ENCODE measurements at regions not wholly inside any gene's neighbourhood (a gene's known extent, or its start where the extent isn't known, plus 50 kb on each side); places are given as distances from the start of the nearest gene placed in this dataset.

- Histone ChIP-seq H3K27me3 (no peaks in the 10 kb centered on the region), H3K27ac (no peak overlapping the region), H3K4me3 (no peak overlapping the region), H3K4me1 (no peaks in the 10 kb centered on the region), H3K9me3 (peaks cover 0 to 15% (median 0%) of the 10 kb centered on the region in 3 donors), H3K36me3 (no peaks in the 10 kb centered on the region)
- 81 to 91% methylated on average over 3 of the region's 3 CpGs for WGBS, 2 donors (ENCODE audit: low coverage in 1 of 2)
- TF ChIP-seq CTCF (IDR thresholded peaks at IDR 0.05) (no peak), POLR2A (IDR thresholded peaks at IDR 0.05) (no peak), EP300 (IDR thresholded peaks at IDR 0.05) (no peak), POLR2AphosphoS5 (IDR thresholded peaks at IDR 0.05) (no peak)
- ATAC-seq = no peak
Observed at GRCh38 chr1:43108080-43108479, 64.0 kb downstream of the EBNA1BP2 start.

DNA sequence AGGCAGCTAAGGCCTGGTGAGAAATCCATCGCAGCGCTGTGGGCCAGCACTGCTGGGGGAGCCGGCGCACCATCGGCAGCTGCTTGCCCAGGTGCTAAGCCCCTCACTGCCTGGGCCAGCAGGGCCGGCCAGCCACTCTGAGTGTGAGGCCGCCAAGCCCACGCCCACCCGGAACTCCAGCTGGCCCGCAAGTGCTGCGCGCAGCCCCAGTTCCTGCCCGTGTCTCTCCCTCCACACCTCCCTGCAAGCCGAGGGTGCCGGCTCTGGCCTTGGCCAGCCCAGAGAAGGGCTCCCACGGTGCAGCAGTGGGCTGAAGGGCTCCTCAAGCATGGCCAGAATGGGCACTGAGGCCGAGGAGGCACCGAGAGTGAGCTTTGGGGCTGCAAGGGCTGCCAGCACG lies 64.4 kb downstream of the EBNA1BP2 start:
- no peak for TF ChIP-seq CTCF (IDR thresholded peaks at IDR 0.05)
- no peak for TF ChIP-seq POLR2A (IDR thresholded peaks at IDR 0.05)
- no peak for TF ChIP-seq POLR2AphosphoS5 (IDR thresholded peaks at IDR 0.05)
- no peak for TF ChIP-seq EP300 (IDR thresholded peaks at IDR 0.05)
- Histone ChIP-seq H3K27me3 (no peaks in the 10 kb centered on the region), H3K36me3 (no peaks in the 10 kb centered on the region), H3K4me1 (no peaks in the 10 kb centered on the region), H3K27ac (no peak overlapping the region), H3K9me3 (peaks cover 0 to 15% (median 0%) of the 10 kb centered on the region in 3 donors), H3K4me3 (no peak overlapping the region)
- WGBS, 2 donors (ENCODE audit: low coverage in 1 of 2) = 100% methylated on average over 1 of the region's 19 CpGs; no CpG with 5 or more reads in 1 of the 2 donors
- ATAC-seq = no peak

DNA sequence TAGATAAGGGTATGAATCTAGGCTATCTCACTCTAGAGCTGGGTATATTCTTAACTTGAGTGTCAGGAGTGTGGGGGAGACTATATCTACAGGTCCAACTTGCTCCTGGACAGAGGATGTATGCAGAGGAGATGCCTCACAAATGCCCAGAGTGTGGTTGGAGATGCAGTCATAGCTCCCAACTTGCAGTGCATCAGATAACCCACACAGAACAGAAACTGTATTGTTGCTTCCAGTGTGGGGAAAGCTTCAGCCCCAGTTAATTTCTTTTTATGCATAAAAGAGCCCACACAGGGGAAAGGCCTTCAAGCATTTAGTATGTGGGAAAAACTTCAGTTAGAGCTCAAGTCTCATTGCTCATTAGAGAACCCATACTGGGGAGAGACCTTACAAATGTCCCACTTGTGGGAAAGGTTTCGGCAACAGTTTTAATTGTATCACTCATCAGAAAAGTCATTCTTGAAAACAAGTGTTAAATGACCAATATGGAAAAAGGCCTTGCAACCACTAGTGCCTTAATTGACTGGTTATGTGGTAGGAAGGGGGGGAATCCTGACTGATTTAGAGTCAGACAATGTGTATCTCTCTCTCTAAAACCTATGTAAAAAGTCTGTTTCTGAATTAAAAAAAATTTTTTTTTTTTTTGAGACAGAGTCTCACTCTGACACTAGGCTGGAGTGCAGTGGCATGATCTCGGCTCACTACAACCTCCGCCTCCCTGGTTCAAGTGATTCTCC lies 67.9 kb downstream of the EBNA1BP2 start:
- H3K36me3 ChIP-seq = no peaks in the 10 kb centered on the region
- no peaks in the 10 kb centered on the region for H3K27me3 ChIP-seq
- no peaks in the 10 kb centered on the region for H3K4me1 ChIP-seq
- no peak for ATAC-seq
- H3K9me3 ChIP-seq = peaks cover 0 to 11% (median 0%) of the 10 kb centered on the region in 3 donors
- H3K4me3 ChIP-seq = no peak overlapping the region
- H3K27ac ChIP-seq = no peak overlapping the region
- 91 to 100% methylated on average over 1 to 2 of the region's 3 CpGs for WGBS, 2 donors (ENCODE audit: low coverage in 1 of 2)
- no peak for TF ChIP-seq POLR2A (IDR thresholded peaks at IDR 0.05)
- TF ChIP-seq POLR2AphosphoS5 (IDR thresholded peaks at IDR 0.05) = no peak
- no peak for TF ChIP-seq EP300 (IDR thresholded peaks at IDR 0.05)
- no peak for TF ChIP-seq CTCF (IDR thresholded peaks at IDR 0.05)

- WGBS, 2 donors (ENCODE audit: low coverage in 1 of 2) = 60 to 67% methylated on average over 1 to 2 of the region's 2 CpGs
- H3K36me3 ChIP-seq = no peaks in the 10 kb centered on the region
- ATAC-seq = no peak
Observed at GRCh38 chr1:43101061-43101460, 71.0 kb downstream of the EBNA1BP2 start.

More at GRCh38 chr1:43101061-43101460, 71.0 kb downstream of the EBNA1BP2 start:
- H3K4me3 ChIP-seq = no peak overlapping the region
- TF ChIP-seq POLR2A (IDR thresholded peaks at IDR 0.05) (no peak), CTCF (IDR thresholded peaks at IDR 0.05) (no peak), POLR2AphosphoS5 (IDR thresholded peaks at IDR 0.05) (no peak), EP300 (IDR thresholded peaks at IDR 0.05) (no peak)
- no peaks in the 10 kb centered on the region for H3K9me3 ChIP-seq
- H3K27ac ChIP-seq = no peak overlapping the region
- H3K27me3 ChIP-seq = no peaks in the 10 kb centered on the region
- H3K4me1 ChIP-seq = no peaks in the 10 kb centered on the region

All from gastroesophageal sphincter (tissue), 4 donors.